ENCODE measurements at regions not wholly inside any gene's neighbourhood (a gene's known extent, or its start where the extent isn't known, plus 50 kb on each side); places are given as distances from the start of the nearest gene placed in this dataset.

- Mint-ChIP-seq H3K27me3 (ENCODE audit: low read depth) (no peaks in the 10 kb centered on the region), H3K4me1 (ENCODE audit: low read depth) (no peaks in the 10 kb centered on the region), H3K9me3 (no peaks in the 10 kb centered on the region), H3K4me3 (no peak overlapping the region), H3K36me3 (ENCODE audit: low read depth) (no peaks in the 10 kb centered on the region), H3K27ac (no peak overlapping the region)
Observed at GRCh38 chr9:87216897-87217455, 269.7 kb upstream of the GAS1 start.

GRCh38 chr9:87223392-87224246 is 274.0 kb upstream of the DAPK1 start:
- Mint-ChIP-seq H3K36me3 (ENCODE audit: low read depth) (no peaks in the 10 kb centered on the region), H3K4me1 (ENCODE audit: low read depth) (no peaks in the 10 kb centered on the region), H3K27ac (no peak overlapping the region), H3K9me3 (no peaks in the 10 kb centered on the region), H3K4me3 (no peak overlapping the region), H3K27me3 (ENCODE audit: low read depth) (peaks cover 13% of the 10 kb centered on the region)

GRCh38 chr9:87226896-87227295 is 270.8 kb upstream of the DAPK1 start:
- no peaks in the 10 kb centered on the region for H3K9me3 Mint-ChIP-seq
- H3K4me3 Mint-ChIP-seq, result no peak overlapping the region
- no peaks in the 10 kb centered on the region for H3K36me3 Mint-ChIP-seq (ENCODE audit: low read depth)
- peaks cover 13% of the 10 kb centered on the region for H3K27me3 Mint-ChIP-seq (ENCODE audit: low read depth)
- no peak overlapping the region for H3K27ac Mint-ChIP-seq
- no peaks in the 10 kb centered on the region for H3K4me1 Mint-ChIP-seq (ENCODE audit: low read depth)

- Mint-ChIP-seq H3K4me1 (ENCODE audit: low read depth) (no peaks in the 10 kb centered on the region), H3K36me3 (ENCODE audit: low read depth) (no peaks in the 10 kb centered on the region), H3K9me3 (no peaks in the 10 kb centered on the region), H3K27me3 (ENCODE audit: low read depth) (peaks cover 13% of the 10 kb centered on the region), H3K4me3 (no peak overlapping the region), H3K27ac (no peak overlapping the region)
Observed at GRCh38 chr9:87227456-87227855, 270.2 kb upstream of the DAPK1 start.

- Mint-ChIP-seq H3K4me3 (no peak overlapping the region), H3K4me1 (ENCODE audit: low read depth) (no peaks in the 10 kb centered on the region), H3K36me3 (ENCODE audit: low read depth) (no peaks in the 10 kb centered on the region), H3K27ac (no peak overlapping the region), H3K27me3 (ENCODE audit: low read depth) (peaks cover 7% of the 10 kb centered on the region), H3K9me3 (no peaks in the 10 kb centered on the region)
Observed at GRCh38 chr9:87229108-87229507, 268.6 kb upstream of the DAPK1 start.

- H3K36me3 Mint-ChIP-seq (ENCODE audit: low read depth), result no peaks in the 10 kb centered on the region
- no peak overlapping the region for H3K4me3 Mint-ChIP-seq
- no peaks in the 10 kb centered on the region for H3K27me3 Mint-ChIP-seq (ENCODE audit: low read depth)
- H3K4me1 Mint-ChIP-seq (ENCODE audit: low read depth), result no peaks in the 10 kb centered on the region
- no peak overlapping the region for H3K27ac Mint-ChIP-seq
- no peaks in the 10 kb centered on the region for H3K9me3 Mint-ChIP-seq
Observed at GRCh38 chr9:87233431-87233830, 264.2 kb upstream of the DAPK1 start.

- Mint-ChIP-seq H3K4me1 (ENCODE audit: low read depth) (no peaks in the 10 kb centered on the region), H3K27me3 (ENCODE audit: low read depth) (no peaks in the 10 kb centered on the region), H3K36me3 (ENCODE audit: low read depth) (no peaks in the 10 kb centered on the region), H3K27ac (no peak overlapping the region), H3K9me3 (no peaks in the 10 kb centered on the region), H3K4me3 (no peak overlapping the region)
Observed at GRCh38 chr9:87233899-87234455, 263.7 kb upstream of the DAPK1 start.

GRCh38 chr9:87234854-87235253 is 262.8 kb upstream of the DAPK1 start:
- no peaks in the 10 kb centered on the region for H3K9me3 Mint-ChIP-seq
- no peak overlapping the region for H3K27ac Mint-ChIP-seq
- no peaks in the 10 kb centered on the region for H3K27me3 Mint-ChIP-seq (ENCODE audit: low read depth)
- no peak overlapping the region for H3K4me3 Mint-ChIP-seq
- no peaks in the 10 kb centered on the region for H3K4me1 Mint-ChIP-seq (ENCODE audit: low read depth)
- no peaks in the 10 kb centered on the region for H3K36me3 Mint-ChIP-seq (ENCODE audit: low read depth)

GRCh38 chr9:87236546-87236945 is 261.1 kb upstream of the DAPK1 start:
- H3K4me1 Mint-ChIP-seq (ENCODE audit: low read depth), result no peaks in the 10 kb centered on the region
- no peaks in the 10 kb centered on the region for H3K27me3 Mint-ChIP-seq (ENCODE audit: low read depth)

GRCh38 chr9:87237336-87237735 is 260.3 kb upstream of the DAPK1 start:
- Mint-ChIP-seq H3K27ac (no peak overlapping the region), H3K9me3 (no peaks in the 10 kb centered on the region), H3K4me3 (no peak overlapping the region)

More at GRCh38 chr9:87236546-87236945, 261.1 kb upstream of the DAPK1 start:
- no peaks in the 10 kb centered on the region for H3K9me3 Mint-ChIP-seq
- H3K27ac Mint-ChIP-seq, result no peak overlapping the region
- H3K36me3 Mint-ChIP-seq (ENCODE audit: low read depth), result no peaks in the 10 kb centered on the region
- no peak overlapping the region for H3K4me3 Mint-ChIP-seq

GRCh38 chr9:87238545-87238944 is 259.1 kb upstream of the DAPK1 start:
- Mint-ChIP-seq H3K27me3 (ENCODE audit: low read depth) (no peaks in the 10 kb centered on the region), H3K4me3 (no peak overlapping the region), H3K36me3 (ENCODE audit: low read depth) (no peaks in the 10 kb centered on the region), H3K9me3 (no peaks in the 10 kb centered on the region), H3K27ac (peak overlapping the region; percentile 20), H3K4me1 (ENCODE audit: low read depth) (no peaks in the 10 kb centered on the region)

More at GRCh38 chr9:87237336-87237735, 260.3 kb upstream of the DAPK1 start:
- Mint-ChIP-seq H3K36me3 (ENCODE audit: low read depth) (no peaks in the 10 kb centered on the region), H3K4me1 (ENCODE audit: low read depth) (no peaks in the 10 kb centered on the region), H3K27me3 (ENCODE audit: low read depth) (no peaks in the 10 kb centered on the region)

- Mint-ChIP-seq H3K9me3 (no peaks in the 10 kb centered on the region), H3K4me3 (no peak overlapping the region), H3K4me1 (ENCODE audit: low read depth) (no peaks in the 10 kb centered on the region), H3K27me3 (ENCODE audit: low read depth) (no peaks in the 10 kb centered on the region), H3K36me3 (ENCODE audit: low read depth) (no peaks in the 10 kb centered on the region), H3K27ac (no peak overlapping the region)
Observed at GRCh38 chr9:87239312-87239711, 258.4 kb upstream of the DAPK1 start.

- H3K27me3 Mint-ChIP-seq (ENCODE audit: low read depth), result peaks cover 7% of the 10 kb centered on the region
- H3K4me1 Mint-ChIP-seq (ENCODE audit: low read depth), result no peaks in the 10 kb centered on the region
- no peaks in the 10 kb centered on the region for H3K36me3 Mint-ChIP-seq (ENCODE audit: low read depth)
- no peaks in the 10 kb centered on the region for H3K9me3 Mint-ChIP-seq
- H3K27ac Mint-ChIP-seq, result no peak overlapping the region
- no peak overlapping the region for H3K4me3 Mint-ChIP-seq
Observed at GRCh38 chr9:87243602-87244001, 254.1 kb upstream of the DAPK1 start.

GRCh38 chr9:87245271-87245670 is 252.4 kb upstream of the DAPK1 start:
- Mint-ChIP-seq H3K4me3 (no peak overlapping the region), H3K36me3 (ENCODE audit: low read depth) (no peaks in the 10 kb centered on the region), H3K27ac (no peak overlapping the region), H3K4me1 (ENCODE audit: low read depth) (no peaks in the 10 kb centered on the region), H3K27me3 (ENCODE audit: low read depth) (peaks cover 7% of the 10 kb centered on the region), H3K9me3 (no peaks in the 10 kb centered on the region)

GRCh38 chr9:87247097-87247496 is 250.6 kb upstream of the DAPK1 start:
- Mint-ChIP-seq H3K9me3 (no peaks in the 10 kb centered on the region), H3K27me3 (ENCODE audit: low read depth) (peaks cover 7% of the 10 kb centered on the region), H3K36me3 (ENCODE audit: low read depth) (no peaks in the 10 kb centered on the region), H3K4me1 (ENCODE audit: low read depth) (no peaks in the 10 kb centered on the region), H3K4me3 (no peak overlapping the region), H3K27ac (no peak overlapping the region)
